Right lobe of liver (tissue), 4 donors: ENCODE measurements at regions not wholly inside any gene's neighbourhood (a gene's known extent, or its start where the extent isn't known, plus 50 kb on each side); places are given as distances from the start of the nearest gene placed in this dataset.

Experiments used
- POLR2A ChIP-seq: fragments of 450-650 bp; IDR thresholded peaks from one replicate; pipeline ENCODE4 v1.6.1; 2017; ENCODE audit warnings: antibody characterized with exemption, mild to moderate bottlenecking
- TF ChIP-seq, protein P1 (sequence below), 4 donors: fragments of 200-600 bp in 3 of 4; fragments of 450-650 bp in 1 of 4; IDR thresholded peaks; one replicate each; pipeline versions ENCODE4 v1.5.1 to v1.8.0; 2016 to 2022; ENCODE audit warnings: antibody characterized with exemption in 4 of 4, mild to moderate bottlenecking in 2 of 4
- donor health status: DM: no; HTN: no; CAD: no.
- donor health status: DM: no; HTN: no; CAD: no.
- donor health status: DM: no; HTN: yes; CAD: no.

DNA sequence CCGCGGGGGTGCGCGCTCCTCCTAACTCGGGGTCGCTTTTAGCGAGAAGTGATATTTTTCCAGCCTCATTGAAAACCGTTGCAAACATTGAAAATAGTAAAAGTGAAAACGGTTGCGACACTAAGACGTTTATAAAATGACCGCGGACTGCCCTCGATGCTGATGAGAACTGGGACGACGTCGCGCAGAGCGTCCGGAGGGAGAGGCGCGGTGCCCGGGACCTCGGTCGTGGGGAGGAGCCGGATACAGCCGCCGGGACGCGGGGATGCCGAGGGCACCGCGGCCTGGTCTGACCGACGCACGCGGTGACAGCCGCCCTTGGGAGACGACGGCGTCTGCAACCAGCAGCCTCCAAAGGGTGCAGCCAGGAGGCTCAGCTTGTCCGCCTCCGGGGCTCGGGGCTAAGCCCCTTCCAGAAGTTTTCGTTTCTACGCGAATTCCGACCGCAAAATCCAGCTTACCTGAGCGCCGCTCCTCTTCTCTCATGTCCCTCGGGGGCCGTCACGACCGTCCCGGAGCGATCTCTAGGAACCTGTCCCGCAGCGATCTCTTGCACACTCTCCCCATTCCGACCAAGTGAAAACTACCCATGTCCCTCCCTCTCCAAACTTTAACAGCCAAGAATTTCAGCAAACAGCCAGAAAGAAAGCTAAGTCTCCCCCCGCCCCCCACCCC lies 144.4 kb upstream of the ETS2 start:
- TF ChIP-seq, protein P1, sequence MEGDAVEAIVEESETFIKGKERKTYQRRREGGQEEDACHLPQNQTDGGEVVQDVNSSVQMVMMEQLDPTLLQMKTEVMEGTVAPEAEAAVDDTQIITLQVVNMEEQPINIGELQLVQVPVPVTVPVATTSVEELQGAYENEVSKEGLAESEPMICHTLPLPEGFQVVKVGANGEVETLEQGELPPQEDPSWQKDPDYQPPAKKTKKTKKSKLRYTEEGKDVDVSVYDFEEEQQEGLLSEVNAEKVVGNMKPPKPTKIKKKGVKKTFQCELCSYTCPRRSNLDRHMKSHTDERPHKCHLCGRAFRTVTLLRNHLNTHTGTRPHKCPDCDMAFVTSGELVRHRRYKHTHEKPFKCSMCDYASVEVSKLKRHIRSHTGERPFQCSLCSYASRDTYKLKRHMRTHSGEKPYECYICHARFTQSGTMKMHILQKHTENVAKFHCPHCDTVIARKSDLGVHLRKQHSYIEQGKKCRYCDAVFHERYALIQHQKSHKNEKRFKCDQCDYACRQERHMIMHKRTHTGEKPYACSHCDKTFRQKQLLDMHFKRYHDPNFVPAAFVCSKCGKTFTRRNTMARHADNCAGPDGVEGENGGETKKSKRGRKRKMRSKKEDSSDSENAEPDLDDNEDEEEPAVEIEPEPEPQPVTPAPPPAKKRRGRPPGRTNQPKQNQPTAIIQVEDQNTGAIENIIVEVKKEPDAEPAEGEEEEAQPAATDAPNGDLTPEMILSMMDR (IDR thresholded peaks at IDR 0.05): no peak
- no peak for TF ChIP-seq POLR2A
